ENCODE measurements at regions not wholly inside any gene's neighbourhood (a gene's known extent, or its start where the extent isn't known, plus 50 kb on each side); places are given as distances from the start of the nearest gene placed in this dataset.
A peak's percentile ranks its signal among the peaks of the same experiment; 100 is the strongest.
"Not testable (repeated sequence)": the region's sequence is repeated elsewhere in the genome, so short reads cannot be mapped to it uniquely, and the experiment has no call there.

DNA sequence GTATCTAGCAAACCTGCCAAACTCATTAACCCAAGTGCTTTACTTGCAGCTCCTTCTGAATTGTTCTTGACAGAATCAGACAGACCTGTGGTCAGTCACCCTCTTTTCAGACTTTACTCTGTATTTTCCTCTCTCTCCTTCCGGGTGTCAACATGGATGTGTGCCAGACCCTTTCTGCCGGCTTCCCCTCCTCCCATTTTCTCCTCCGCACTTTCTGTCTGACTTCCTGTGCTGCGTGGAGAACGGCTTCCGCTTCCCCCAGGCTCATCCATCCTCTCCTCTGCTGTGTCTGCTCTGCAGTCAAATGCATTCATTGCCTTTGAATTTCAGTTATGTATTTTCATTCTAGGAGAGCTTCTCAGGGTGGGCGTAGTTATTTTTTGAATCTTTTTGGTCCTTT lies 53.3 kb upstream of the LRPAP1 start:
- CTCF ChIA-PET (ENCODE audit: low intra/inter-chr PET ratio, low total read pairs); H3K4me2 ChIP-seq (ENCODE audit: low read depth, low read length); H3K4me3 ChIP-seq (replicated peaks in 1 of 3; ENCODE audit: insufficient read depth in 1 of 3, low read depth in 2 of 3, low read length in 3 of 3); intact Hi-C loops (cut with micrococcal nuclease; ENCODE audit: unreplicated experiment); H3K27me3 ChIP-seq (ENCODE audit: control insufficient read depth in 1 of 2, insufficient read depth in 2 of 2, low read length in 2 of 2); in situ Hi-C loops (cut with HindIII; ENCODE audit: extremely low pct_ligation_motif_present, low pct_unique_long_range_greater_than_20kb); H3K79me2 ChIP-seq (ENCODE audit: insufficient read depth, low read length); BruUV-seq (replicated peaks); H3K27ac ChIP-seq (ENCODE audit: extremely low read length, insufficient read depth, low read length); H3K36me3 ChIP-seq (replicated peaks in 1 of 2; ENCODE audit: control insufficient read depth in 1 of 2, insufficient read depth in 2 of 2, low read length in 2 of 2); H2AFZ ChIP-seq (ENCODE audit: low read length); H4K20me1 ChIP-seq (ENCODE audit: insufficient read depth, low read length); H3K9me3 ChIP-seq (ENCODE audit: low read length); POLR2A ChIA-PET; H3K9ac ChIP-seq (ENCODE audit: insufficient read depth, low read depth, low read length); TF ChIP-seq FOXA1, NR2F6 (IDR thresholded peaks at IDR 0.05): not testable (repeated sequence)
- ATAC-seq (peak; percentile 38), DNase-seq (ENCODE audit: low spot score) (peak; percentile 38), FAIRE-seq (peak; percentile 57)
- TF ChIP-seq ELF3 (CRISPR knock-in tag; IDR thresholded peaks at IDR 0.05) (peak; percentile 87), KAT8 (CRISPR knock-in tag; IDR thresholded peaks at IDR 0.05) (0 out of 2 replicates have a peak, but pooled peaks have one; percentile 34), SAP130 (CRISPR knock-in tag; IDR thresholded peaks at IDR 0.05; ENCODE audit: low read depth) (peak; percentile 38), ETV5 (CRISPR knock-in tag; IDR thresholded peaks at IDR 0.05; ENCODE audit: borderline replicate concordance) (peak; percentile 58; the same call in 1 of the 2 replicates), FOXA1 (CRISPR knock-in tag; IDR thresholded peaks at IDR 0.05) (0 out of 2 replicates have a peak, but pooled peaks have one; percentile 5), ELF1 (CRISPR knock-in tag; IDR thresholded peaks at IDR 0.05) (peak; percentile 41; the same call in 1 of the 2 replicates), FOXA3 (CRISPR knock-in tag; IDR thresholded peaks at IDR 0.05) (peak; percentile 43), GABPA (IDR thresholded peaks at IDR 0.05; ENCODE audit: low read depth, low read length) (peak; percentile 52), GABPA (CRISPR knock-in tag; IDR thresholded peaks at IDR 0.05; ENCODE audit: low read depth) (peak; percentile 86), NR2F6 (CRISPR knock-in tag; IDR thresholded peaks at IDR 0.05) (peak; percentile 21; the same call in 1 of the 2 replicates), MED1 (CRISPR knock-in tag; IDR thresholded peaks at IDR 0.05) (peak; percentile 34; the same call in 1 of the 2 replicates), GABPB1 (CRISPR knock-in tag; IDR thresholded peaks at IDR 0.05) (peak; percentile 50; the same call in 1 of the 2 replicates)
- TF ChIP-seq, protein P1, sequence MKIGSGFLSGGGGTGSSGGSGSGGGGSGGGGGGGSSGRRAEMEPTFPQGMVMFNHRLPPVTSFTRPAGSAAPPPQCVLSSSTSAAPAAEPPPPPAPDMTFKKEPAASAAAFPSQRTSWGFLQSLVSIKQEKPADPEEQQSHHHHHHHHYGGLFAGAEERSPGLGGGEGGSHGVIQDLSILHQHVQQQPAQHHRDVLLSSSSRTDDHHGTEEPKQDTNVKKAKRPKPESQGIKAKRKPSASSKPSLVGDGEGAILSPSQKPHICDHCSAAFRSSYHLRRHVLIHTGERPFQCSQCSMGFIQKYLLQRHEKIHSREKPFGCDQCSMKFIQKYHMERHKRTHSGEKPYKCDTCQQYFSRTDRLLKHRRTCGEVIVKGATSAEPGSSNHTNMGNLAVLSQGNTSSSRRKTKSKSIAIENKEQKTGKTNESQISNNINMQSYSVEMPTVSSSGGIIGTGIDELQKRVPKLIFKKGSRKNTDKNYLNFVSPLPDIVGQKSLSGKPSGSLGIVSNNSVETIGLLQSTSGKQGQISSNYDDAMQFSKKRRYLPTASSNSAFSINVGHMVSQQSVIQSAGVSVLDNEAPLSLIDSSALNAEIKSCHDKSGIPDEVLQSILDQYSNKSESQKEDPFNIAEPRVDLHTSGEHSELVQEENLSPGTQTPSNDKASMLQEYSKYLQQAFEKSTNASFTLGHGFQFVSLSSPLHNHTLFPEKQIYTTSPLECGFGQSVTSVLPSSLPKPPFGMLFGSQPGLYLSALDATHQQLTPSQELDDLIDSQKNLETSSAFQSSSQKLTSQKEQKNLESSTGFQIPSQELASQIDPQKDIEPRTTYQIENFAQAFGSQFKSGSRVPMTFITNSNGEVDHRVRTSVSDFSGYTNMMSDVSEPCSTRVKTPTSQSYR (CRISPR knock-in tag; IDR thresholded peaks at IDR 0.05; ENCODE audit: borderline replicate concordance): 0 out of 2 replicates have a peak, but pooled peaks have one; percentile 25
- WGBS (ENCODE audit: low lambda C conversion rate): 19% methylated on average over 7 of the region's 7 CpGs
- H3K4me1 ChIP-seq (ENCODE audit: insufficient read depth, low read length): peaks cover 39% of the 10 kb centered on the region
